HG03354 (cell line): ENCODE measurements at regions not wholly inside any gene's neighbourhood (a gene's known extent, or its start where the extent isn't known, plus 50 kb on each side); places are given as distances from the start of the nearest gene placed in this dataset.

Experiments
- ATAC-seq: cut with Tn5 transposase; IDR thresholded peaks from one replicate; pipeline ENCODE4 v1.9.1; 2021; ENCODE audit warnings: mild to moderate bottlenecking; ENCODE audit not compliant: unreplicated experiment, poor library complexity, severe bottlenecking

DNA sequence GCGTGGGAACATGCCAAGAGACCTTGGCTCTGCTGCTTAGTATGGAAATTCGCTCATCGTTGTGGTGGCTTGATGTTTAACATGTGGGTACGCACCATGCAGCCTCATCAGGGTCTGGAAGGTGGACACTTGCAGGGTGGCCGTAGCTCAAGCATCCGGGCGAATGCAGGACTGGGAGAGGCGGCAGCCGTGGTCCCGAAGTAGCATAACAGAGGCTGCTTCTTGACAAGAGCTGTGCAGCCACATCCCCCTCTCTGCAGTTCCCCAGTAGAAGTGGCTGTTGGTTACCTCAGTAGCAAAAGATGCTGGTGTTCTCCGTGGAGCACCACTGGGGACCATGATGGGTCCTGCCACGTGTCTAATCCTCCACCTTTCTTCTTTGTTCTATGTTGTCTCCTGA lies 195.0 kb downstream of the THBS2 start:
- ATAC-seq, result no peak

DNA sequence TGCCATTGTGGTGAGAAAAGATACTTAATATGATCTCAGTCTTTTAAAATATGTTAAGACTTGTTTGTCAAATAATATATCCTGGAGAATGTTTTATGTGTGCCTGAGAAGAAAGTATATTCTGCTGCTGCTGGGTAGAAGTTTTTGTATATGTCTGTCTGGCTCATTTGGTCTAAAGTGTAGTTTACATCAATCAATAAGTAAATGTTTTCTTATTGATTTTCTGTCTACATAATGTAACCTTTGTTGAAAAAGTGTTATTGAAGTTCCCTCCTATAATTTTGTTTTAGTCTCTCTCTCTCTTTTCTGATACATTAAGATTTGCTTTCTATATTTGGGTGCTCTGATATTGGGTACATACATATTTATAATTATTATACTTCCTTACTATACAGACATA lies 201.2 kb downstream of the THBS2 start:
- no peak for ATAC-seq

DNA sequence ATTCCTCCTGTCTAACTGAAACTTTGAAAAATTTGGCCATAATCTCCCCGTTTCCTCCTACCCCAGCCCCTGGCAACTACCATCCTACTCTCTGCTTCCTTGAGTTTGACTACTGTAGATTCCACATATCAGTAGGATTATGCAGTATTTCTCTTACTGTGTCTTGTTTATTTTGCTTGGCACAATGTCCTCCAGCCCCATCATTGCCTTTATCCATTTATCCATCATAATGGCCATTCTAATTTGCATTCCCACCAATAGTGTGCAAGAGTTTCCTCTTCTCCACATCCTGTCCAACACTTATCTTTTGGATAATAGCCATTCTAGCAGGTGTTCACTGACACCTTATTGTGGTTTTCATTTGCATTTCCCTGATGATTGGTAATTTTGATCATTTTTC lies 202.3 kb downstream of the THBS2 start:
- no peak for ATAC-seq

DNA sequence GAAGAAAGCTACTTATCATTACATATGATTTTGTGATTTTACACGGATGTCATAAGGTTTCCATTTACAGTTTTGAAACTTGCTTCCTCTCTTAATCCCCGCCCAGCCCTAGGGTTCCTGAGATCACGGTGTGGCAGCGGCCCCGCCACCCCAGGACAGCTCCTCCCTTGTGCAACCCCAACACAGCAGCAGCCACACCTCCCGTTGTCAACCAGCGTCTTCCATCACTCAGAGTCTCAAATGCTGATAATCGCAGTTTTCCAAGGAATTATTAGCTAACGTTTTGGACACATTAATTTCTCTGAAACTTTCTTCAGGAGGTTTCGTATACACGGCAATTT lies 204.8 kb downstream of the THBS2 start:
- ATAC-seq, result no peak

DNA sequence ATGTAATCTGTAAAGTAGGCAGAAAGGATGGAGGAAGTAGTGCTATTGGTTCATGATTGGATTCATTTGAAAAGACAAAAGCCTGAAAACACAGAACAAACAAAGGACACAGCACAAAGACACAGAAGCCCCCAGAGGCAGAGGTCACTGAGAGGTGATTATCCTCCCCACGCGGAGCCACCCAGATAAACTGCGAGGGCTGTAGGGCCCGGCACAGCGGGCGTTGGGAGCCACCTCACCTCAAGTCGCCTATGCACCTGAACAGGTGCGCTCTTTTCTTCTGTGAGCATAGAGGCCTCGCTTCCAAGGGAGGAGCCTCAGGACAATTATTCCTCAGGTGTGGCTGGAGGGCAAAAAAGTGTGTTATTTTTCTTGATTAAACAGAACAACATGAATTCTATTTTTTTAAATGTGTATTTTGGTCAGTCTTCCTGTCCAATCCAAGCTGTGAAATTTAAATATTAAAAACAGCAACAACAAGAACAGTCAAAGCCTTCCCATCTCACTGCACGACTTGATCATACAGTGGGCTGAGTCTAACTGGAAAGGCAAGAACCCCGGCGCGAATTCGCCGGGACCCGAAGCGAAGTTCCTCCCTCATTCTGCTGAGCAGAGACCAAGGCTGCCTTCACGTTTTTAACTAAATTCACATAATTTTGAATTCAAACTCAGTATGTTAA lies 205.3 kb downstream of the THBS2 start:
- ATAC-seq, result no peak

DNA sequence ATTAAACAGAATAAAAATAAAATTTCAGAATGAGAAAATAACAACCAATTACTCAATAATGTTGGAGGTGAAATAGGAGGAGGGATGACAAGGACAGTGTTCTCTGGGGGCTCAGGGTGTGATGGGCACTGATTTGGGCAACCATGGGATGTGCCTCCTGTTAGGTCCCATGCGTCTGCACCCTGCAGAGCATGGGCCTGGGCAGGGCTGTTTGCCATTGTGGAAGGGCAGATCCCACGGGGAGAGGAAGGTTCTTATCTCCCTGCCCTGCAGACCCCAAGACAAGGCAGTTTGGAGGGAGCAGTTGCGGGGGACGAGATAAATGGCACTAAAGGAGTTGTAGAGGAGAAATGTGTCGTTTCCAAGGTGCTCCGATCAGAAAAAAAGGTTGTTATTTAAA lies 206.3 kb downstream of the THBS2 start:
- ATAC-seq, result no peak

DNA sequence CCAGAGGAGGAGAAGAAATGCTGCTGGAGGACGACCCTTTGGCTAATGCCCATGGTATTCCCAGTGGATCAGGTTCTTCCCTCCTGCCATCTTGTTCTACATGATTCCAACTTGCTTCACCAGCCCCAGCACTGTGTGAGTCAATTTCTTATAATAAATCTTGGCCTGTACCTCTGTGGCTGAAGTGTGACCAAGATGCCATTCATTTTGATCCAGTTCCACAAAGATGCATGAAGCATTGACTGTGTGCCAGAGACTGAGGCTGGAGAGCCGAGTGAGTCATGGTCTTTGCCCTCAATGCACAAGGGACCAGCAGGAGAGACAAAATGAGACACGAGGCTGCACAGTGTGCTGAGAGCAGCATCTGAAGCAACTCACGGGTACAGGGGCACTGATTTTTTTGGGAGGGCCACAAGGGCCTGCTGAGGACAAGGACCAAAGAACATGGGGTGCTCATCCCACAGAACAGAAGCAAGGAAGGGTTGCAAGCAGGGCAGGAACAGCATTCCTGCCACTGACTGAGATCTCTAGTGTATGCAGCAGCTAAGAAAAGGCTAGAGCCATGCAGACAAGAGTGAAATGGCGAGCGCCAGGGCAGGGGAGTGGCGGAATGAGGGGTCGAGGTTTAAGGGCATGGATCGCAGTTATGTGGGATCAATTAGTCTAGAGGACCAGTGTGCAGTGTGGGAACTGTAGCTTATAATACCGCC lies 207.0 kb downstream of the THBS2 start:
- no peak for ATAC-seq

DNA sequence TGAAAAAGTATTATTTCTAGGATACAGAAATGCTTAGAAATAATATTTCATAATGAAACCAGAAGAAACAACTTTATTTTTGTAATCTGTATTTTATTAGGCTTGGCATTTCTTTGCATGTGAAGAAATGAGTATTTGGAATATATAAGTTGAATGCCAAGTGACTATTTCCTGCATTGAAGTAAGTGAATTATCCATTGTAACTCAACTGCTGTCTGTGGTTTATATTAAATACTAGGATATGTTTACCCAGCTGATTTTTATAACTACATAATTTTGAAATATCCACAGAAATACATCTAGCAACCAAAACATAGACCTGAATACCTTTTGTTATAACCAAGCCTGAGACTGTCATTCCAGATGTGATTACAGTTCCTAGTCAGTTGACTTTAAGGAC lies 207.6 kb downstream of the THBS2 start:
- no peak for ATAC-seq

DNA sequence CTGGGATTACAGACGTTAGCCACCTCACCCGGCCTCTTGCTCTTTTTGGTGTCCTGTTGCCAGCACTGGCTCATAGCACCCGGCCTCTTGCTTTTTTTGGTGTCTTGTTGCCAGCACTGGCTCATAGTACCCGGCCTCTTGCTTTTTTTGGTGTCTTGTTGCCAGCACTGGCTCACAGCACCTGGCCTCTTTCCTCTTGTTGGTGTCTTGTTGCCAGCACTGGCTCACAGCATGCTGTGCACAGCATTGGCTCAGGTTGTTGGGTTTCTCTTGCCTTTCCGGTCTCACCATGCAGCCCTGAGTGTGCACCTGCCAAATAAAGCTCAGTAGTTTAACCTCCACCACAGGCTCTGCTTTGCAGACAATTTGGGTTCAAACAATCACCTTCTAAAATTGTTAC lies 208.2 kb downstream of the THBS2 start:
- ATAC-seq, result no peak

DNA sequence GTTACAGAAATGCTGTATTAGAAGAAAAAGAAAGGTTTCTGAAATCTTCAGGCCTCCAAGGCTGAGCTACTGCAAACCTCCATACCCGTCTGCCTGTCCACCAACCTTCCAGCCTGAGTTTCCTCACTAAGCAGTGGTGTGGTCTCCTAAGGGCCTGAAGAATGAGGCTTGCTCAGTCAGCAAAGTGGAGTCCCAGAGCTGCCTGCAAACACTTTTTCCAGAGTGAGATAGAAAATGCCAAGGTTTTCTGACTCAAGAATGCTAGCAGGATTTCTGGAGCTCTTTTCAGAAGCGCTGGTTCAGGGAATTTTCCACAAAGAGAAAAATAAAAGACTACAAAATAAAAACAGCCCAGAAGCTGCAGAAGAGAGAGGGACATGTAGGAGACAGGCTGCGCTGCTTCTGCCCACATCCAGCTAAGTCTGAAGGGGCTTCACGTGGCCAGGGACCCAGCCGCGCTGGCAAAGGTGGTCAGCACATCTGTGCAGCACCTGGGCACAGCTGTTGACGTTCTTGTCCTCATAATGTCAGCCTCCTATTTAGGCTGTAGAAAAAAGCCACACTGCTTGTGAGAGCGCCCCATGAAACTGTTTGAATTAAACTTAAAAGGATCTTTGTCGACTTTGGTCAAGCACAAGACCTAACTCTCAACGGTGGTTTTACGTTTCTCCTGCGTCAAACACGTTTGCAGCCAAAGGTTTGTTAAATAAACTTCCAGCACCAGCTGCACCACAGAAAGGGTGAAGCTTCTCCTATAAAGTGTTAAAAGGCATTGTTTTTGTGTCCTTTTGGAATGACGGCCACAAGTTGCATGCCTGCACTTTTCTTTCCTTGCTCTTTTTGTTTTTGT lies 209.0 kb downstream of the THBS2 start:
- ATAC-seq, result no peak

DNA sequence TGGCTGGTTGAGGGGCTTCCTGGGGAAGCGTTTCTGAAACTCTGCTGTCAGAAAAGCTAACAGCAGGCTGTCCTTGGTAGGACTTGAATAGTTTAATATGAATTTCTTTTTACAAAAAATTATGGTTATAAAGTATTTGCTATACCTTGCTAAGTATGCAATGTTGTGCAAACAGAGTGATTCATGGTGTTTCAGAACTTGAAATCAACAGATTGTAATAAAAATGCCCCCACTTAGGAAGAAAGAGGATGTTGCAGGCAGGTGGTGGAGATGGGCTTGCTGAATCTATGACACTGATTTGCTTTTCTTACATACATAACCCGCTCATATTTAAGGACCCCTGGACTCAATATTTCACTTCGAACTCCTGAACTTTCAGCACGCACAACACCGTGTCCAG lies 211.6 kb downstream of the THBS2 start:
- no peak for ATAC-seq

DNA sequence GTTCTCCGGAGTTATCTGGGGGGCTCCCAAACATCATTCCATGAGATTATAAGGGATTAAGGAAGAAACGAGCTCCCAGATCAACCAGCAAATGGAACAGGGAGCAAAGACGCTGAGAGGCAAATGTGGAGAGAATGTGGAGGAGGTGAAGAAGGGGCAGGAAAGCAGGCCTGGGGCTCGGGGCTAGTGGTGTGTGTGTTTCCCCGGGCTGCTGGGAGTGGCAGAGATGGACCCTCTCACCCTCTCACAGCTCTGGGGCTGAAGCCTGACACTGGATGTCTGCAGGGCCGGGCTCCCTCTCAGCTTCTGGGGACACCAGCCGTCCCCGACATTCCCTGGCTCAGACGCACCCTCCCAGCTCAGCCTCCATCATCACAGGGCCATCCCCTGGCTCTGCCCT lies 212.6 kb downstream of the THBS2 start:
- ATAC-seq, result no peak

DNA sequence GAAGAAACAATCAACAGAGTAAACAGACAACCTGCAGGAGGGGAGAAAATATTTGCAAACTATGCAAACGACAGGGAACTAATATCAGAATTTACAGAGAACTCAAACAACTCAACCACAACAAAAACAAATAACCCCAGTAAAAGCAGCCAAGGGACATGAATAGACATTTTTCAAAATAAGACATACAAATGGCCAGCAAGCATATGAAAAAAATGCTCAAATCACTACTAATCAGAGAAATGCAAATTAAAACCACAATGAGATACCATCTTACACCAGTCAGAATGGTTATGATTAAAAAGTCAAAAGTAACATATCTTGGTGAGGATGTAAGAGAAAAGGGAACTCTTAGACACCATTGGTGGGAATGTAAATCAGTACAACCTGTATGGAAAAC lies 215.0 kb downstream of the THBS2 start:
- ATAC-seq, result no peak

DNA sequence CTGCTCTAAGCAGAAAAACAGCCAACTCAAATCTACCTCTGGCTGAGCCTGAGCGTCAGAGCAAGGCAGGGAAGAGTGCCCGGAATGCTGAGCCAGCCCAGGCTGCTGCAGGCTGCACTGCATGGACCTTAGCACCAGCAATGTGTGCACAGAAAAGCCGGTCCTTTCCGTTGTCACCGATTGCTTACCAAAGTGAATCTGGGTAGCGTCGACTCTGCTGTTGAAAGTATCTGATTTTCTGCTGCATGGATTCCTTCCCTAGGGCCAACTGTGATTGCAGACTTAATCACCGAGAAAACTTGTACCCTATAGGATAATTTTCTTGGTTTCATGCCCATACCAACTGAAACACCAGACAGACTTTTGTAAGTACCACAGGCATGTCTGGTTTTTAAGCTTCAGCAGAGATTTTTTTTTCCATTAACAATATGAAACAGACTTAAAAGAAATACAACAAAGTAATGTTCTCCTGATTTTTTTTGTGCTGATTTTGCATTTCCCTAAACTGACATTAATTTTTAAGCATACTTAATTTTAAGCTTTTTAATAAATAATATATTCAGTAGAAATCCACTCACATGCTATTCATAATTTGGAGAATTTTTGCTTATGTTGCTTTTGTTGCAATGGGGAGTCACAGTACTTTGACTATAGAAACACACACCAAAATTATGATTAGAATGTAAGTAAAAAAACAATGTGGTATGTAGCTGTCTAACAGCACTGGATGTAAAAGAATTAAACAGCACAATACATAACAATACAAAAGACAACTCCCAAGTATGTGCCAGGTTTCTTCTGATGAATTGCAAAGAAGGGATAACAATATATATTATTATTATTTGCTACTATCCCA lies 218.0 kb downstream of the THBS2 start:
- ATAC-seq, result no peak

DNA sequence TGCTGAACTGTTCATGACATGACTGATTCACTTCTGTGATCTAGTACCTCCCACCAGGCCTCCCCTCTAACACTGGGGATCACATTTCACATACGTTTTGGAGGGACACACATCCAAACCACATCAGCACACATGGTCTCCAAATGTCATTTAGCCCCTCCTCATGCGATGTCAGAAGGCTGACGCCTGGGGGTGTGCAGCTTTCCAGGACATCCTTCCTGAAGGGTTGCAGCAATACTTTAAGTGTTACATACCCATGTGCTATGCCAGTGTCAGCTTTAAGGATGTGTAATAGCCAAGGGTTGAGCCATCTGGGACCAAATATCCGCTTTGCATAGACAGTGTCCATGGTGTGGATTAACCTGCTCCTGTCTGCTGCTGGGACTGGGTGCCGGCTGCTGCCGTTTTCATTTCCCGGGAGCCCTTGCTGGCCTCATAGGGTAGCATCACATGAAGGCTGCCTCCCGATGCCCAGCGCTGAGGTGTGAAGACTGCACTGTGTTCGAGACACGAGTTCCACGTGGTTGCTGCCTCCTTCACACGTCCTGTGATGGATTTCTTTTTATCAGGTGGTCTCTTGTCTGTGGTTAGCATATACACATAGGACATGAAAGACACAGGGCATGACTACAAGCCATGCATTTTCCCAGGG lies 219.0 kb downstream of the THBS2 start:
- ATAC-seq, result no peak

DNA sequence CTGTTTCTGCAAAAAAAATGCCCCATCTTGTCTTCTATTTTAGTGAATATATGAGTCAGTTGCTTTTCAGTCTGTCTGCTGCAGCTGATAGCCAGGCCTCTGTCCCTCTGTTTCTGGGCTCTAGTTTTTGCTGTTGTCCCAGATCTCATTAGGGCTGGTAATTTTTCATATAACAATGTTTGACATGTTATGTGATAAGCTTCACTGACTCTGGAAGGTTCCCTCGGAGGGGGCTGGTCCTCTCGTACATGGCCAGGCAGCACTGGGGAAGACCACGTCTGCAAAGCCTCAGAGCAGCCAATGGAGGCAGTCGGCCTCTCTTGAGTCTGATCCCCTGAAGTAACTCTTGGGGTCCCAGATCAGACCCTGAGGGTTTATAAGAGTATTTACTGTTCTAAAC lies 223.8 kb downstream of the THBS2 start:
- ATAC-seq, result no peak

DNA sequence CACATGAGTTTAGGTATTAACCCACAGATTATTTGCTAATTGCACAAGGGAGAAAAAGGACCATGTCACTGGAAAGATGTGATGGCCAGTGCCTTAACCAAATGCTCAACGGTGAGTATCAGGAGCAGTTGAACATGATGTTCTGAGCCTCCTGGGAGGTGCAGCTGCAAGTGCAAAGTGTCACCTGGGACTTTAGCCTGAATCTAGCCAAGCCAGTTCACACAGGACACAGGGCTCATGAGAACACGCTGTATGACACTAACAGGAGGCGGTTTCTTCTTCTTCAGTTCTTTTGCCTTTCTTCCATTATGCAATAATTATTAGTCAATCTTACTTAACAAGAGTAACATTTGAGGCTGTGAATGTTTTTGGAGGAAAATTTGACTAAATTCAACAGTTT lies 225.3 kb downstream of the THBS2 start:
- no peak for ATAC-seq

DNA sequence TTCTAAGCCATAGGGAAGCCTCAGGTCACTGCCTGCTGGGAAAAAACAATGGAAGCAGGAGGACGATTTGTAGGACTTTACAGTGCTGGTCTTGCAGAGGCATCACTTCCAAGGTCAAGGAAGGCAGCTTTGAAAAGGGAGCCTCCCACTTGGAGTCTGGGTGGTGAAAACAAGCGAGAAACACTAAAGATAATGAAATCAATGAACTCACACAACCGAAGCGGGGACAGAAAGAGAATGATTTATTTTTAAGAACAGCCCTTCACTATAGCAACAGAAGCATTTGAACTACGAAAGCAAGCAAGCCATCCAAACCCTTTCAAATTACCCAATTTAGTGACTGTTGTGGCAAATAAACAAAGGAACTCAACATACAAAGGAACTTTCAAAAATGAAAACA lies 227.5 kb downstream of the THBS2 start:
- ATAC-seq, result no peak

DNA sequence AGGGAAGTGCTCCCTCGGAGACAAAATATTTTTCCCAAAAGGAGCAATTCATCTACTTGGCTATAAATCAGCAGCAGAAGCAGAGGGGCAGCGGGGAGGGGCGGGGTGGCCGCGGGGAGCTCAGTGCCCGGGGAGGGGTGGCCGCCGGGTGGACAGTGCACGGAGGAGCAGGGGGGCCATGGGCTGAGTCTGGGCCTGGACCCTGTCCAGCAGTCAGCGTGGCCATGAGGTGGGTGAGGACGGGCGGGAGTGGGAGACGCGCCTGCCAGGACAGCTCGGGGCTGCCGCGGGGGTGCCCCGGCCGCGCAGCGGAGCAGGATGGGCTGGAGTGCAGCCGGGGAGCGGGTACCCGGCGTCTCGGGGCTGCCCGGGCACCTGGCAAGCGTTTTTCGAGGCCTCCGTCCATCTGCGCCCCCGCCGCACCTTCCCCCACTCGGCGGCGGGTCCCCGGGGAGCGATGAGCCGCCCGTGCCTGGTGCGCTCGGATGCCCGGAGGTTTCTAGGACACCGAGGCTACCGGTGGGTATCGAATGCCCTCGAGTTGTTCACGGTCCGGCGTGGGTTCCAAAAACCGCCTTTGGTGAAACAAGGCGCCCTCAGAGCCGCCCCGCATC lies 229.5 kb downstream of the THBS2 start:
- ATAC-seq, result no peak
